GM23338 (cell line): ENCODE measurements at regions not wholly inside any gene's neighbourhood (a gene's known extent, or its start where the extent isn't known, plus 50 kb on each side); places are given as distances from the start of the nearest gene placed in this dataset.

Source experiments
- ATAC-seq: fragments of 200-7000 bp; cut with Tn5 transposase; 3 replicates; pipeline ENCODE4 v1.9.1; 2020
- DNase-seq: peaks from one replicate; pipeline ENCODE4 v3.0.0-alpha.2; 2015; ENCODE audit warnings: low spot score
- H2AFZ ChIP-seq: fragments of 200-600 bp; sonication (generic); 2 replicates; pipeline ENCODE4 v1.8.0; 2016; ENCODE audit warnings: antibody characterized with exemption, mild to moderate bottlenecking, moderate library complexity
- H3F3A ChIP-seq: fragments of 200-600 bp; sonication (generic); replicated peaks from 2 replicates; pipeline ENCODE4 v1.8.0; 2017; ENCODE audit warnings: antibody characterized with exemption, mixed run types, low read depth
- H3K27ac ChIP-seq: fragments of 200-600 bp; sonication (generic); 2 replicates; pipeline ENCODE4 v1.6.1; 2016; ENCODE audit warnings: low read depth
- H3K27me3 ChIP-seq: fragments of 200-600 bp; sonication (generic); 2 replicates; pipeline ENCODE4 v1.8.0; 2016; ENCODE audit warnings: mild to moderate bottlenecking, mixed run types, moderate library complexity; ENCODE audit not compliant: insufficient read depth
- H3K36me3 ChIP-seq: fragments of 200-600 bp; sonication (generic); 2 replicates; pipeline ENCODE4 v1.8.0; 2016; ENCODE audit warnings: mild to moderate bottlenecking; ENCODE audit not compliant: insufficient read depth
- H3K4me1 ChIP-seq: fragments of 200-600 bp; sonication (generic); 2 replicates; pipeline ENCODE4 v1.8.0; 2016; ENCODE audit warnings: mild to moderate bottlenecking, moderate library complexity; ENCODE audit not compliant: insufficient read depth
- H3K4me2 ChIP-seq: fragments of 200-600 bp; sonication (generic); 2 replicates; pipeline ENCODE4 v1.7.1; 2017; ENCODE audit warnings: mixed run types
- H3K4me3 ChIP-seq: fragments of 200-600 bp; sonication (generic); 2 replicates; pipeline ENCODE4 v1.6.1; 2016; ENCODE audit warnings: mixed run types
- H3K79me2 ChIP-seq: fragments of 200-600 bp; sonication (generic); replicated peaks from 2 replicates; pipeline ENCODE4 v1.8.0; 2017; ENCODE audit warnings: mild to moderate bottlenecking; ENCODE audit not compliant: insufficient read depth
- H3K9me2 ChIP-seq: fragments of 200-600 bp; sonication (generic); 2 replicates; pipeline ENCODE4 v1.8.0; 2017; ENCODE audit not compliant: insufficient read depth
- H4K20me1 ChIP-seq: fragments of 200-600 bp; sonication (generic); replicated peaks from 2 replicates; pipeline ENCODE4 v1.8.0; 2017; ENCODE audit warnings: mild to moderate bottlenecking; ENCODE audit not compliant: insufficient read depth
- H3K27ac Mint-ChIP-seq: 2 replicates; pipeline ENCODE4 v1.8.0; 2020; ENCODE audit warnings: inconsistent platforms, mild to moderate bottlenecking, moderate library complexity, mixed read lengths
- H3K27me3 Mint-ChIP-seq: 3 replicates; pipeline ENCODE4 v1.8.0; 2022; ENCODE audit warnings: low read depth, mild to moderate bottlenecking, moderate library complexity, mixed read lengths, inconsistent platforms; ENCODE audit not compliant: insufficient read depth, poor library complexity
- H3K36me3 Mint-ChIP-seq: 3 replicates; pipeline ENCODE4 v1.8.0; 2021; ENCODE audit warnings: low read depth, mild to moderate bottlenecking, inconsistent platforms, moderate library complexity, mixed read lengths
- H3K4me1 Mint-ChIP-seq: 3 replicates; pipeline ENCODE4 v1.8.0; 2020; ENCODE audit warnings: mild to moderate bottlenecking, inconsistent platforms, mixed read lengths
- H3K4me3 Mint-ChIP-seq: 3 replicates; pipeline ENCODE4 v1.8.0; 2021; ENCODE audit warnings: moderate library complexity, mild to moderate bottlenecking, inconsistent platforms, mixed read lengths
- H3K9me3 Mint-ChIP-seq: 3 replicates; pipeline ENCODE4 v1.8.0; 2020; ENCODE audit warnings: moderate library complexity, mild to moderate bottlenecking, inconsistent platforms, mixed read lengths
- CREB1 ChIP-seq: fragments of 250-450 bp; sonication (Bioruptor Pico); IDR thresholded peaks from 2 replicates; pipeline ENCODE4 v1.5.0; 2020; ENCODE audit warnings: low read depth, mild to moderate bottlenecking, moderate library complexity
- CTCF ChIP-seq, 2 experiments: fragments of 200-600 bp in 1 of 2; sonication (generic) in 1 of 2; conservative IDR thresholded peaks; 2 replicates each; pipeline versions ENCODE4 v1.5.1 to v1.6.1; 2016 to 2017; ENCODE audit warnings: antibody characterized with exemption in 2 of 2, low read depth in 2 of 2, mild to moderate bottlenecking in 2 of 2, moderate library complexity in 1 of 2
- EZH2 ChIP-seq: fragments of 200-600 bp; sonication (generic); IDR thresholded peaks from one replicate; pipeline ENCODE4 v1.8.0; 2017; ENCODE audit warnings: antibody characterized with exemption, mild to moderate bottlenecking, low read depth; ENCODE audit not compliant: unreplicated experiment
- JUNB ChIP-seq: IDR thresholded peaks from one replicate; pipeline ENCODE4 v1.6.1; 2016; ENCODE audit warnings: antibody characterized with exemption; ENCODE audit not compliant: unreplicated experiment
- POLR2AphosphoS5 ChIP-seq: IDR thresholded peaks from 2 replicates; pipeline ENCODE4 v1.6.1; 2016; ENCODE audit warnings: antibody characterized with exemption, low read depth
- REST ChIP-seq: IDR thresholded peaks from one replicate; pipeline ENCODE4 v1.6.1; 2018; ENCODE audit warnings: antibody characterized with exemption; ENCODE audit not compliant: unreplicated experiment
- ZNF331 ChIP-seq: fragments of 250-450 bp; sonication (Bioruptor Pico); IDR thresholded peaks from 2 replicates; pipeline ENCODE4 v1.5.0; 2020; ENCODE audit warnings: low read depth, mild to moderate bottlenecking, moderate library complexity
- ZNF462 ChIP-seq: fragments of 250-450 bp; sonication (Bioruptor Pico); IDR thresholded peaks from 2 replicates; pipeline ENCODE4 v1.5.0; 2020; ENCODE audit warnings: mild to moderate bottlenecking, moderate library complexity

- H4K20me1 ChIP-seq = no peaks in the 10 kb centered on the region
- H3K4me3 ChIP-seq = no peak overlapping the region
- H3K36me3 ChIP-seq = no peaks in the 10 kb centered on the region
- no peak overlapping the region for H3K4me2 ChIP-seq
- DNase-seq = peak; percentile 53
- TF ChIP-seq CTCF (conservative IDR thresholded peaks at IDR 0.05; ENCODE audit: low read depth in 2 of 2) (peak; percentile 32 to 76), EZH2 (no peak)
- peak; percentile 61 for ATAC-seq
- H3K9me2 ChIP-seq = peaks cover 2% of the 10 kb centered on the region; the same call in 1 of the 2 replicates
- no peaks in the 10 kb centered on the region for H3K4me1 Mint-ChIP-seq
- H3K4me1 ChIP-seq = no peaks in the 10 kb centered on the region
- H3K27me3 Mint-ChIP-seq = no peaks in the 10 kb centered on the region
- H3K36me3 Mint-ChIP-seq = peaks cover under 1% of the 10 kb centered on the region; the same call in 1 of the 3 replicates
- no peaks in the 10 kb centered on the region for H3F3A ChIP-seq
- H3K27me3 ChIP-seq = no peaks in the 10 kb centered on the region
- no peak overlapping the region for H3K4me3 Mint-ChIP-seq
- H3K27ac Mint-ChIP-seq = no peak overlapping the region
- H2AFZ ChIP-seq = no peak overlapping the region
- H3K79me2 ChIP-seq = no peaks in the 10 kb centered on the region
- no peaks in the 10 kb centered on the region; the same call in 2 of the 3 replicates for H3K9me3 Mint-ChIP-seq
- H3K27ac ChIP-seq = no peak overlapping the region
Measured at GRCh38 chr1:95532335-95532734, 298.3 kb downstream of the RWDD3 start.

- Histone ChIP-seq H3K27ac (no peak overlapping the region), H2AFZ (0 out of 2 replicates have a peak overlapping the region, but pooled peaks have one; percentile 24), H3K9me2 (no peaks in the 10 kb centered on the region; the same call in 1 of the 2 replicates), H3K36me3 (no peaks in the 10 kb centered on the region), H3K4me3 (no peak overlapping the region), H3K79me2 (no peaks in the 10 kb centered on the region), H3K4me2 (no peak overlapping the region), H4K20me1 (no peaks in the 10 kb centered on the region), H3F3A (no peaks in the 10 kb centered on the region), H3K4me1 (no peaks in the 10 kb centered on the region), H3K27me3 (no peaks in the 10 kb centered on the region)
- H3K27ac Mint-ChIP-seq = no peak overlapping the region
- no peaks in the 10 kb centered on the region; the same call in 2 of the 3 replicates for H3K36me3 Mint-ChIP-seq
- H3K4me3 Mint-ChIP-seq = no peak overlapping the region
- no peaks in the 10 kb centered on the region for H3K9me3 Mint-ChIP-seq
- DNase-seq (no peak), ATAC-seq (no peak)
- H3K27me3 Mint-ChIP-seq = no peaks in the 10 kb centered on the region
- no peaks in the 10 kb centered on the region for H3K4me1 Mint-ChIP-seq
- no peak for TF ChIP-seq CREB1 (CRISPR knock-in tag)
- TF ChIP-seq ZNF331 = no peak
- no peak for TF ChIP-seq CTCF (conservative IDR thresholded peaks at IDR 0.05; ENCODE audit: low read depth in 2 of 2)
- no peak for TF ChIP-seq ZNF462
- no peak for TF ChIP-seq REST
- no peak for TF ChIP-seq JUNB
- no peak for TF ChIP-seq POLR2AphosphoS5
Measured at GRCh38 chr1:95534985-95535384, 301.0 kb downstream of the RWDD3 start.
